Mucosa of gallbladder (tissue), 1 donor: ENCODE measurements at regions not wholly inside any gene's neighbourhood (a gene's known extent, or its start where the extent isn't known, plus 50 kb on each side); places are given as distances from the start of the nearest gene placed in this dataset.

ENCODE experiments used
- DNase-seq: peaks from one replicate; pipeline ENCODE4 v3.0.0-alpha.2; 2020; ENCODE audit warnings: low spot score
- donor health status: DM: no; HTN: no; CAD: no.

DNA sequence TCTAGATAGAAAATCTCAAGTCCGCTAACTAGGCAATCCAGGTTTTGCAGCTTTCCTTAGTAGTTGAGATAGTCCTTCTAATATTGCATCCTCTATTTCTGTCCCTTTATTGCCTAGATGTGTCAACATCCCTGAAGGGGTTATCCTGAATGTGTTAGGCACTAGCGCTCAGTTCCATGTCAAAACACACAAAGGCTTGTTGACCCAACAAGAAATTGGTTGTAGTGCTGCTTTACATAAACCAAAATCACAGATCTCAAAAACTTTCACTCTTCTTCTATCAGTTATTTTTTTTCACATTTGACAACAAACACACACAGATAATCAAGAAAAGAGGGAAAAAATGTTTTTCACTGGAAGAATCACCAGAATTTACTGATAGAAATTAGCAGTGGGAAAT is 51.4 kb upstream of the SOX2 start:
- DNase-seq = no peak

DNA sequence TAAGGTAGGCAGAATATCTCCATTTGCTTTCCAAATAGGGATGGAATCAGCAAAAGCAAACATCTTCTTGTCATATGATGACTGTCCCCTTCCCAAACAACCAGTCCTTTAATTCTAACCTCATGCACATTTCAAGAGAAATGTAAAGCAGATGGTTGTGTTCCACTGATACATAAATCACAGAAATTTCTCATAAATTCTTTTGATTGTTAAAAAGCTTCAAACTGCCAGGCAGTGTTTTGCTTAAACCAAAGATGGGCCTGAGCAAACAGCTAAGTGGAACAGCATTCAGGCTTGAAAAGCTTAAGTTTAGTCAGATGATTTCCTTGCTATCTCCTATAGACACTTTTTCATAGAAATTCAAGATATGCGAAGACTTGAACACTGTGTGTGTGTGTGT is 74.3 kb upstream of the SOX2 start:
- DNase-seq = no peak

DNA sequence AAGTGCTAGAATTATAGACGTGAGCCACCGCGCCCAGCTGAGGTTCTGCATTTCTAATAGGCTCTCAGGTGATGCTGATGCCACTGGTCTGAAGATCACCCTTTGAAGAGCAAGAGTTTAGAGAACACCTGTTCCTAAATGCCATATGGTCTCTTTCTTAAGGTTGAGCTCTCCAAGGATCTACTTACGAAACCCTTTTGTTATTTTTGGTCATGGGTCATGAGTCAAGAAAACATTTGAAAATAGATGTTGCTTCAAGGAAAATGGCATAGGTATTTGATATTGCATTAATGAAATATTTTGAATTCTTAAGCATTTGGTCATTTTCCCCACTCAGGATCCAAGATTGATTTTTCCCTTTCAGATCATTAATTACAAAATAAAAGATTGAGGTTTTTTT is 74.7 kb upstream of the SOX2 start:
- DNase-seq = no peak

DNA sequence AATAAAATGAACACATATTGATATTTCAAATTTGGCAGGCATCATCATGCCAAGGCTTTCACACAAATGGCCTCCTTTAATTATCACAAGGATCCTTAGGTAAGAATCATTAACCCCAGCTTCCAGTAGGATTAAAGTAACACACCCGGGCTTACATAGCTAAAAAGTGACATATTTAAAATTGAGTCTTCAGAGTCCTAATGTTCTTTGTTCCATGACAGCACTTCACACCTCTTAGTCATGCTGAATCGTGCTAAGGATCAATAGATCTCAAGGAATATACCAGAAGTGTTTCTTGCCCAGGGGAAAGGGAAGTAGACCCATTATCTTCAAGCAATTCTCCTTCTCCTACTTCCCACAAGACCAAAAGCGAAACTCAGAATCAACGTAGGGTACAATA is 76.6 kb upstream of the SOX2 start:
- no peak for DNase-seq

DNA sequence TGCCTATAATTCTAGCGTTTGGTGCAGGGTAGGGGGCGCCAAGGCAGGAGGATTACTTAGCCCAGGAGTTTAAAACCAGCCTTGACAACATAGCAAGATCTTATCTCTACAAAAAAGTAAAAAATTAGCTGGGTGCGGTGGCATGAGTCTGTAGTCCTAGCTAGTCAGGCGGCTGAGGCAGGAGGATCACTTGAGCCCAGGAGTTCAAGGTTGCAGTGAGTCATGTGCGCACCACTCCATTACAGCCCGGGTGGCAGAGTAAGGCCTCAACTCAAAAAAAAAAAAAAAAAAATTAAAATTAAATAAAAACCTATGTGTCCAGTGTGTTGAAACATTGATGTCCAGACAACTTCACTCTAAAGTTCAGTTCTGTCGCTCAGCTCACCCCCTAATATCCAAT is 78.2 kb upstream of the SOX2 start:
- DNase-seq = no peak

- no peak for DNase-seq
Observed at GRCh38 chr3:181631901-181632300, 79.8 kb upstream of the SOX2 start.

- no peak for DNase-seq
Observed at GRCh38 chr3:181630853-181631252, 80.9 kb upstream of the SOX2 start.

GRCh38 chr3:181629711-181630110 is 82.0 kb upstream of the SOX2 start:
- DNase-seq = no peak

DNA sequence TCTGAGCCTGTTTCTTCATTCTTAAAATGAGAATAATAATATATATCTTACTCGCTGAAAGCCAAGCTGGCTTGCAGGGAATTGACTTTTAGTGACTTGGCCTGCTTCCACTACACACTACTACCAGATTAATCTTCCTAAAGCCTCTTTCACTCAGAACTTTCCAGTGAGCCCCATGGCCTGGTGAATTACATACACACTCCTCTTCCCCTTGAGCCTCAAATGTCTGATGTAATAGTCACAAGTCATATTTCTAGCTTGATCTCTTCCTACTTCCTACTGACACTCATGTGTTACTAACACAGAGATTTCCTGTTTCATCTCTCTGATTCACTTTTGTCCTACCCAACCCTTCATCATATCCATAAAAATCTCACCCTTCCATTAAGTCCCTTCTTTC is 82.7 kb upstream of the SOX2 start:
- no peak for DNase-seq

DNA sequence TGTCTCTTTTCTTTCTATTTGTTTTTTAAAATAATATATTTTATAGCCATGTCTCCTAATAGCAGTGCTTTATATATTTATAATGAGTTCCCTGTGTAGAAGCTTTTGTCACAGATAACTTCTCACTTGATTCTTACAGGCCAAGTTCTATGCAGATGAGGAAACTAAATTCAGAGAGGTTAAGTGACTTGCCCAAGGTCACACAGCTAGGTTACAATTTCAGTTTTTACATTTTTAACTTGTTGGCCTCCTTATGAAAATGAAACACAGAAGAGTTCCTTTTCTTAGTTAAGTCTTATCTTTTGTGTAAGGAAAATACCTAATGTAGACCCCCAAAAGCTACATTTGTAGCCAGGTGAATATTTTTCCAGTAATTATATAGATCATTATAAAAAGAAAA is 83.3 kb upstream of the SOX2 start:
- DNase-seq = no peak

DNA sequence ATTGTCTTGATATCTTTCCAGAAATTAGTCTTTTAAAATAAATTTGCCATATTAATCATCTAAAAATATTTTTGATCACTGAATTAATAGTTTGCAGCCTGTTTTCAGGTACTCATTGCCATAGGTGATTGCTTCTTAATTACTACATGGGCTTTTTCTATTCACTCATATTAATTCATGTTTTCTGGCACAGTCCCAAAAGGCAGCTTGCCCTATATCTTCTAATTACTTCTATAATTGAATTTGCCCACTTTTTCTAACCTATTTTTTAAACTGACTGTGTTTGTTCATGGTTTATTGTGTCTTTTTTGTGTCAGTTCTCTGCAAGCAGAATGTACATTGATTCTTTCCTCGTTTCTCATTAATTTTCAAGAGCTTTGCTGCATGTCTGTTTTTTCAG is 85.7 kb upstream of the SOX2 start:
- no peak for DNase-seq

GRCh38 chr3:181623924-181624694 is 87.6 kb upstream of the SOX2 start:
- DNase-seq = no peak

DNA sequence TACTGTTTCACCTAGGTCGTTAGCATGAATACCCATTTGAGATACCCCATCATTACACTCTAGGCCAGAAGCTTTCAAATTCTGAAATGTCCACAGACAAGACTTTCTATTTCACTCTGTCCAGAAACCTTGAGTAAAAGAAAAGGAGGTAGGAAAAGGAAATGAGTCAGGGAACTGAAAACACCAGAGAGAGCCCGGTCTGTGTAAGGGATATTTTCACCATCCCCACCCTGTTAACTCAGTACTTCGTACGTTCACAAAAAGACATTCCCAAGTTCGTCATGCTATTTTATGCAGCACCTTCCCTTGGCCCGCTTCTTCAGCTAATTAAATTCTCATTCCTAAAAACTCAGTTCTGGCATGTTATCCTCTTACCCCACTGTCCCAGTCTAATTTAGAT is 89.4 kb upstream of the SOX2 start:
- no peak for DNase-seq

DNA sequence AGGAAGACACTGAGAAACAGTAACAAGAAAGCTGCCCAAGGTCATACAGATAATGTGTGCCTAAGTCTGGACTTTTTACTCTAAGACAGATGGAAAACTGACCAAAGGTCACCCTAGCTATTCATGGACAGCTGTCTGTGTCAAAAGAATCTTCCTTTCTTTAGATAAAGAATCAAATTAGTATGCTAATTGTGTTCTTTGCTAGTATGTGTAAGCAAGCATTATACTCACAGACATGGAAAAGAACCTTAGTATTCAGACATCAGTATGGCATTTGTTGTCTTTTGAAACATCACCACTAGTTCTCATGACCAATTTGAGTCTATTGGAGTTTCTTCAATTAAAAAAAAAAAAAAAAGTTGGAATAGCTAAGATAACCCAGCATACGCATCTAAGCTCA is 91.8 kb upstream of the SOX2 start:
- DNase-seq = no peak

DNA sequence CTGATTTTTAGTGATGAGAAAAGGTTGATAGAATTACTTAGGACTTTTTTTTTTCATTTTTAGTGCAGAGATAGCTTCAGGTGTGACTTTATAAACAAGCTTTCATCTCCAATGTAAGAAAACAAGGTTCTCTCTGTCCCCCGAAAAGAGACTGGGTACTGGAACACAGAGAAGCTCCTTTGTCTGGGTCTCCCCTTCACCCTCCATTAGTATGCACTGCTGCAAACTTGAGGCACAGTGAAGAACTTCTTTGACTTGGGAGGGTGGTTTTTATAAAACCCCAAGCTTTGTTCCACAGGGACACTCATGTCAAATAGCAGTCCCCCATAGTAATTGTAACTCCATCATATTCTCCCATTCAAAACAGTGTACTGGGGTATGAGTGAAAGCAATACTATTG is 93.5 kb upstream of the SOX2 start:
- no peak for DNase-seq

DNA sequence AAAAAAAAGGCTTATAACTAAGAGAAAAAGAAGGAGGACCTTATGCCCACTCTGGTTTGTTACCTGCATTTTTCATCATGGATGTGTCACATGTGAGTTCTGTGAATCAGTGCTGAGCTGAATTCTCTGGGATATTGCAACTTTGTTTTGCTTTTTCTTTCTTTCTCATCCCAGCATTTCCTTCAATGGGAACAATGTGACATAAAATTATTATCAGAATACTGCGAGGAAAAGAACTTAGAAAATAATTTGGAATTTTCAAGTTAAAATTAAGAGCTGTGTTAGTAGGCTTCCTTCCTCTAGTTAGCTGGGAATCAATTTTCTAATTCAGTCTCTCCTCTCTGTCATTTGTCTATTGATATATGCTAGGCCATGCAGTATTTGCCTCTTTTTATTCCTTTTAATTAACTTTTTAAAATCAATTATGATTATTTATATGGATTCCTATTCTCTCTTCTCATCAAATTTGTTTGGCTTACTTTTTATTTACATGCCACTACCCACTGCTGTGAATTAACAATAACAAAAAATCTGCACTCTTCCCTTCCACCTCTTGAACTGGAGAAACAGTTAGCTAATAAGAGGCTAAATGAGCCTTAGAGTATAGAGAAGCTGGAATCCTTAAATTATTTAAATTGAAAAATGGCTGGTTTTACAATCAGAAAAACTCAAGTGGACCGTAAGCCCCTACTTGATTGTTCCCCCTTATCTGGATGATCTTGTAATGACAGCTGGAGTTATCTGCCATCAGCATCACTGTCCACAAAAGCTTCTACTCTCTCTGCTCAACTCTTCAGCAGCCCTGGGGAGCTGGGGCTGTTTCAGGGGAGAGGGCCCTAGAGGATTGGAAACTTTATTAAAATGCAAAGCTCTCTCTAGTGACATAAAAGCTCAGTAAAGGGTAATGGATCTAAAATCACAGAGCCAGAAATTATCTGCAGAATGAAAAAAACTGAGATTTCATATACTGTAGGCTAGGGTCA is 95.3 kb upstream of the SOX2 start:
- DNase-seq = no peak

- no peak for DNase-seq
Observed at GRCh38 chr3:181615666-181616065, 96.1 kb upstream of the SOX2 start.

DNA sequence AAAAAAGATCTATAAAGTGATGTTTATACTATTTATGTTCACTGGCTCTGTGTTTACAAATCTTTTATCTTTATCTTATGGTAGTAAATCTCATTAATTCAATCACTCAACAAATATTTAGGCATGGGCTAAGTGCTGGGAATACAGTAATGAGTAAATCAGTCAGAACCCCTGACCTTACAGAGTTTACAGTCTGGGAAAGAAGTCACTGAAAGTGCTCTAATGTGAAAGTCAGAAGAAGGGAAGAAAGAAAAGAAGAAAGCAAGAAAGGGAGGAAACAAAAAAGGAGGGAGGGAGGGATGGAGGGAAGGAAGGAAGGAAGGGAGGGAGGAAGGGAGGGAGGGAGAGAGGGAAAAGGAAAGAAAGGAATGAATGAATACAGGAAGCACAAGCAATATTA is 96.8 kb upstream of the SOX2 start:
- DNase-seq = no peak

- no peak for DNase-seq
Observed at GRCh38 chr3:181613813-181614212, 97.9 kb upstream of the SOX2 start.

- no peak for DNase-seq
Observed at GRCh38 chr3:181613191-181613590, 98.5 kb upstream of the SOX2 start.

GRCh38 chr3:181610973-181611265 is 100.8 kb upstream of the SOX2 start:
- no peak for DNase-seq

- no peak for DNase-seq
Observed at GRCh38 chr3:181610083-181610972, 101.4 kb upstream of the SOX2 start.
